CD4-positive, alpha-beta memory T cell (primary cell): ENCODE measurements at regions not wholly inside any gene's neighbourhood (a gene's known extent, or its start where the extent isn't known, plus 50 kb on each side); places are given as distances from the start of the nearest gene placed in this dataset.
"Not testable (repeated sequence)": the region's sequence is repeated elsewhere in the genome, so short reads cannot be mapped to it uniquely, and the experiment has no call there.

Experiments used
- CTCF ChIA-PET: fragments of 350-600 bp; sonication (Branson Sonifier 250); formaldehyde crosslinking; loops from one replicate; lab custom pipeline; 2021; ENCODE audit warnings: inconsistent platforms; ENCODE audit not compliant: partially characterized antibody; lab: Charles Lee
- POLR2A ChIA-PET: fragments of 350-600 bp; sonication (Branson Sonifier 250); formaldehyde crosslinking; loops from one replicate; lab custom pipeline; 2021; ENCODE audit not compliant: partially characterized antibody; lab: Charles Lee
- DNase-seq, 5 donors: peaks; one replicate each; pipeline versions ENCODE4 v3.0.0 to v3.0.0-alpha.2; 2020 to 2022; ENCODE audit warnings: mixed read lengths in 1 of 5
- H3K27ac ChIP-seq: one replicate; pipeline ENCODE4 v1.7.0; 2013; ENCODE audit warnings: low read depth, low read length
- H3K27me3 ChIP-seq: 2 replicates; pipeline ENCODE4 v1.7.0; 2013; ENCODE audit warnings: mild to moderate bottlenecking, low read length, moderate library complexity; ENCODE audit not compliant: insufficient read depth
- H3K36me3 ChIP-seq: 2 replicates; pipeline ENCODE4 v1.7.0; 2013; ENCODE audit warnings: mild to moderate bottlenecking, low read length, moderate library complexity; ENCODE audit not compliant: insufficient read depth
- H3K4me1 ChIP-seq: 2 replicates; pipeline ENCODE4 v1.7.0; 2013; ENCODE audit warnings: mild to moderate bottlenecking, low read length, moderate library complexity; ENCODE audit not compliant: insufficient read depth
- H3K4me3 ChIP-seq, 2 donors: one replicate each; pipeline ENCODE4 v1.7.0; 2013; ENCODE audit warnings: low read length in 2 of 2, mild to moderate bottlenecking in 1 of 2
- H3K9me3 ChIP-seq, 2 donors: one replicate each; pipeline ENCODE4 v1.7.0; 2013; ENCODE audit warnings: low read length in 2 of 2, control low read depth in 1 of 2; ENCODE audit not compliant: control insufficient read depth in 1 of 2
- H3K27ac Mint-ChIP-seq, 7 donors: one replicate each; pipeline ENCODE4 v1.8.0; 2020 to 2021; ENCODE audit warnings: mixed read lengths in 7 of 7, mild to moderate bottlenecking in 6 of 7, inconsistent platforms in 3 of 7, moderate library complexity in 3 of 7
- H3K27me3 Mint-ChIP-seq, 2 donors: one replicate each; pipeline ENCODE4 v1.8.0; 2020 to 2021; ENCODE audit warnings: mixed read lengths in 2 of 2
- H3K36me3 Mint-ChIP-seq, 2 donors: one replicate each; pipeline ENCODE4 v1.8.0; 2020 to 2021; ENCODE audit warnings: mixed read lengths in 2 of 2, inconsistent platforms in 1 of 2, mild to moderate bottlenecking in 1 of 2
- H3K4me1 Mint-ChIP-seq, 4 donors: one replicate each; pipeline ENCODE4 v1.8.0; 2020 to 2021; ENCODE audit warnings: mixed read lengths in 4 of 4, mild to moderate bottlenecking in 1 of 4
- H3K4me3 Mint-ChIP-seq, 8 donors: one replicate each; pipeline ENCODE4 v1.8.0; 2020 to 2021; ENCODE audit warnings: mixed read lengths in 8 of 8, mild to moderate bottlenecking in 7 of 8, moderate library complexity in 6 of 8, inconsistent platforms in 3 of 8
- H3K9me3 Mint-ChIP-seq, 8 donors: one replicate each; pipeline ENCODE4 v1.8.0; 2020 to 2021; ENCODE audit warnings: mixed read lengths in 8 of 8, mild to moderate bottlenecking in 5 of 8, inconsistent platforms in 3 of 8, moderate library complexity in 1 of 8
- intact Hi-C: fragments of 100-400 bp; cut with micrococcal nuclease; formaldehyde crosslinking; loops from one replicate; pipeline ENCODE4 v1.15.1; 2023

- H3K4me1 Mint-ChIP-seq = peaks cover 0 to 7% (median 4%) of the 10 kb centered on the region in 4 donors
- peak overlapping the region in 1 of 8 donors; percentile 14 for H3K4me3 Mint-ChIP-seq
- no peak overlapping the region for H3K27ac Mint-ChIP-seq
- H3K27me3 Mint-ChIP-seq = peaks cover 14 to 16% of the 10 kb centered on the region in 2 donors
- Histone ChIP-seq H3K36me3 (no peaks in the 10 kb centered on the region), H3K4me3 (no peak overlapping the region), H3K27ac (no peak overlapping the region), H3K4me1 (no peaks in the 10 kb centered on the region), H3K9me3 (no peaks in the 10 kb centered on the region), H3K27me3 (no peaks in the 10 kb centered on the region)
- no peaks in the 10 kb centered on the region for H3K36me3 Mint-ChIP-seq
- peaks cover 0 to 1% (median 0%) of the 10 kb centered on the region in 8 donors for H3K9me3 Mint-ChIP-seq
- intact Hi-C loops = loop anchor here (1.0 to 5.0 kb wide), 2 partner anchors 325 to 618 kb away; no protein-coding TSS in a partner anchor
- CTCF ChIA-PET = interaction anchor here (0.6 to 1.7 kb wide), 4 partner anchors 11 to 1039 kb away, joined by 3 to 6 read pairs (median 4); no protein-coding TSS in a partner anchor
- POLR2A ChIA-PET = no interaction called here
- DNase-seq = peak in 4 of 5 donors; percentile 16 to 32 (median 20)
Measured at GRCh38 chr3:98657457-98657856, 64.0 kb upstream of the CPOX start.

DNA sequence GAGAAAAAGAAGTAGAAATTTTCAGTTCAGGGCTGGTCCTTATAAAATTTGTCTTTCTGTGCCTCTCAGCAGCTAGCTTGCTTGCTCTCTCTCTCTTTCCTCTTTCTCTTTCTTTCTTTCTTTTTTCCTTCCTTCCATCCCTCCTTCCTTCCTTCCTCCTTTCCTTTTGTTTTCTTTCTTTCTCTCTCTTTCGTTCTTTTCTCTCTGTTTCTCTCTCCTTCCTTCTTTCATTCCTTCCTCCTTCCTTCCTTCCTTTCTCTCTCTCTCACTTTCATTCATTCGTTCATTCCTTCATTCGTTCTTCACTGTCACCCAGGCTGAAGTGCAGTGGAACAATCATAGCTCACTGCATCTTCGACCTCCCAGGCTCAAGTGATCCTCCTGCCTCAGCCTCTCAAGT is 69.3 kb upstream of the CPOX start:
- Histone ChIP-seq H3K4me3 (no peak overlapping the region), H3K4me1 (no peaks in the 10 kb centered on the region), H3K9me3 (no peaks in the 10 kb centered on the region), H3K27me3 (no peaks in the 10 kb centered on the region), H3K27ac (no peak overlapping the region), H3K36me3 (no peaks in the 10 kb centered on the region)
- Mint-ChIP-seq H3K27me3 (peaks cover 18 to 20% of the 10 kb centered on the region in 2 donors), H3K4me3 (no peak overlapping the region), H3K36me3 (no peaks in the 10 kb centered on the region), H3K27ac (no peak overlapping the region), H3K9me3 (peaks cover 0 to 3% (median 0%) of the 10 kb centered on the region in 8 donors), H3K4me1 (peaks cover 0 to 2% (median 2%) of the 10 kb centered on the region in 4 donors)
- intact Hi-C loops = no loop called here
- ChIA-PET CTCF (no interaction called here), POLR2A (no interaction called here)
- no peak for DNase-seq

GRCh38 chr3:98670020-98670419 is 76.6 kb upstream of the CPOX start:
- no peak overlapping the region for H3K4me3 ChIP-seq
- no peaks in the 10 kb centered on the region for H3K36me3 ChIP-seq
- H3K4me1 Mint-ChIP-seq = no peaks in the 10 kb centered on the region
- H3K9me3 Mint-ChIP-seq = peaks cover 0 to 3% (median 0%) of the 10 kb centered on the region in 8 donors
- no peaks in the 10 kb centered on the region for H3K9me3 ChIP-seq
- POLR2A ChIA-PET = no interaction called here
- peaks cover 4% of the 10 kb centered on the region in 2 donors for H3K27me3 Mint-ChIP-seq
- no peaks in the 10 kb centered on the region for H3K27me3 ChIP-seq
- DNase-seq = no peak
- no peak overlapping the region for H3K4me3 Mint-ChIP-seq
- no peak overlapping the region for H3K27ac Mint-ChIP-seq
- no peaks in the 10 kb centered on the region for H3K4me1 ChIP-seq
- CTCF ChIA-PET = no interaction called here
- no peaks in the 10 kb centered on the region for H3K36me3 Mint-ChIP-seq
- H3K27ac ChIP-seq = no peak overlapping the region
- intact Hi-C loops = no loop called here

DNA sequence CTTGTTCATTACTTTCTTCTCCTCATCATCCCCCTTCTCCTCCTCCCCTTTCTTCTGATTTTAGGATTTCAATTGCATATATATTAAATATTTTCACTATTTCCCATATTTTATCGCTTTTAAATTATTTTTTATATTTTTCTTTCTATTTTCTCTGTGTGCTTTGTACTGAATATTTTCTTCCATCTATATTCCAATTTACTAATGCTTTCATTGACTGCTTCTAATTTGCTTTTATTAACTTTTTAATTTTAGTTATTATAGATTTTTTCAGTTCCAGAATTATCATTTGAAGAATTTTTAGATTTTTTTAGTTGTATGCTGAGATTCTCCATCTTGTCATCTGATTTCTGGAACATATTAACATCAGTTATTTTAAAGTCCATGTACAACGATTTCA is 83.2 kb upstream of the ST3GAL6 start:
- no peaks in the 10 kb centered on the region for H3K27me3 ChIP-seq
- no peak overlapping the region for H3K27ac ChIP-seq
- Mint-ChIP-seq H3K9me3 (peaks cover 0 to 7% (median 0%) of the 10 kb centered on the region in 8 donors), H3K27ac (no peak overlapping the region), H3K27me3 (peaks cover 0 to 3% of the 10 kb centered on the region in 2 donors), H3K4me3 (no peak overlapping the region), H3K36me3 (no peaks in the 10 kb centered on the region), H3K4me1 (no peaks in the 10 kb centered on the region)
- H3K9me3 ChIP-seq = no peaks in the 10 kb centered on the region
- CTCF ChIA-PET = no interaction called here
- H3K4me1 ChIP-seq = no peaks in the 10 kb centered on the region
- no peaks in the 10 kb centered on the region for H3K36me3 ChIP-seq
- intact Hi-C loops = no loop called here
- POLR2A ChIA-PET = no interaction called here
- no peak overlapping the region for H3K4me3 ChIP-seq
- DNase-seq = no peak

DNA sequence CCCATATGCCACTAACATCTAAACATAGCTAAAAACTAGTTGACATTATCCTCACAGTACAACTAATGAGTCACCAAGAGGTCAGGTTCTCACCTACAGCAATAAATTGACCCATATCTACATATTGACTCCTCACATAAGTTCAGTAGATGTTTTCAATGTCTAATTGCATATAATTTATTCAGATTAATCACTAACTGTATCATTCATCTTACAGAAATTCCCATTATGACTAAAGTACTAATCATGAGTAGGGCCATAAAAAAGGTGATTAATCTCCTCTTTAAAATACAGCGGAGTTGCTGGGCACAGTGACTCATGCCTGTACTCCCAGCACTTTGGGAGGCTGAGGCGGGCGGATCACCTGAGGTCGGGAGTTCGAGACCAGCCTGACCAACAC is 82.4 kb upstream of the ST3GAL6 start:
- H3K4me1 Mint-ChIP-seq = no peaks in the 10 kb centered on the region
- ChIA-PET POLR2A (no interaction called here), CTCF (no interaction called here)
- Histone ChIP-seq H3K4me1 (no peaks in the 10 kb centered on the region), H3K9me3 (no peaks in the 10 kb centered on the region), H3K27me3 (no peaks in the 10 kb centered on the region), H3K27ac (no peak overlapping the region), H3K36me3 (no peaks in the 10 kb centered on the region), H3K4me3 (no peak overlapping the region)
- no peak overlapping the region for H3K27ac Mint-ChIP-seq
- H3K4me3 Mint-ChIP-seq = no peak overlapping the region
- peaks cover 0 to 3% of the 10 kb centered on the region in 2 donors for H3K27me3 Mint-ChIP-seq
- intact Hi-C loops = no loop called here
- H3K9me3 Mint-ChIP-seq = peaks cover 0 to 4% (median 0%) of the 10 kb centered on the region in 8 donors
- DNase-seq = no peak
- H3K36me3 Mint-ChIP-seq = no peaks in the 10 kb centered on the region

DNA sequence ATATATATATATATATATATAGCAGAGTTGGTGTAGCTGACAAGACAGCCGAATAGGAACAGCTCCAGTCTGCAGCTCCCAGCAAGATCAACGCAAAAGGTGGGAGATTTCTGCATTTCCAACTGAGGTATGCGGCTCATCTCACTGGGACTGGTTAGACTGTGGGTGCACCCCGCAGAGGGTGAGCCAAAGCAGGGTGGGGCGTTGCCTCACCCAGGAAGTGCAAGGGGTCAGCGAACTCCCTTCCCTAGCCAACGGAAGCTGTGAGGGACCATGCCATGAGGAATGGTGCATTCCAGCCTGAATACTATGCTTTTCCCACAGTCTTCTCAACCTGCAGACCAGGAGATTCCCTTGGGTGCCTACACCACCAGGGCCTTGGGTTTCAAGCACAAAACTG is 81.7 kb upstream of the ST3GAL6 start:
- ChIA-PET POLR2A (no interaction called here), CTCF (interaction anchor here (1.2 kb wide), 1 partner anchor 9 kb away, joined by 5 read pairs; no protein-coding TSS in a partner anchor)
- Mint-ChIP-seq H3K4me3 (no peak overlapping the region), H3K27ac (no peak overlapping the region), H3K9me3 (peaks cover 0 to 6% (median 1%) of the 10 kb centered on the region in 8 donors), H3K4me1 (no peaks in the 10 kb centered on the region), H3K36me3 (no peaks in the 10 kb centered on the region), H3K27me3 (peaks cover 0 to 3% of the 10 kb centered on the region in 2 donors)
- H3K27ac ChIP-seq = no peak overlapping the region
- intact Hi-C loops = no loop called here
- no peaks in the 10 kb centered on the region for H3K4me1 ChIP-seq
- no peaks in the 10 kb centered on the region for H3K36me3 ChIP-seq
- H3K9me3 ChIP-seq = no peaks in the 10 kb centered on the region
- no peak for DNase-seq
- no peaks in the 10 kb centered on the region for H3K27me3 ChIP-seq
- no peak overlapping the region for H3K4me3 ChIP-seq

DNA sequence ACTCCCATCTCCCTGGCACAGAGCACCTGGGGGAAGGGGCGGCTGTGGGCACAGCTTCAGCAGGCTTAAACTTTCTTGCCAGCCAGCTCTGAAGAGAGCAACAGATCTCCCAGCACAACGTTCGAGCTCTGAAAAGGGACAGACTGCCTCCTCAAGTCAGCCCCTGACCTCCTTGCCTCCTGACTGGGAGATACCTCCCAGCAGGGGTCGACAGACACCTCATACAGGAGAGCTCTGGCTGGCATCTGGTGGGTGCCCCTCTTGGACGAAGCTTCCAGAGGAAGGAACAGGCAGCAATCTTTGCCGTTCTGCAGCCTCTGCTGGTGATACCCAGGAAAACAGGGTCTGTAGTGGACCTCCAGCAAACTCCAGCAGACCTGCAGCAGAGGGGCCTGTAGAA is 80.7 kb upstream of the ST3GAL6 start:
- DNase-seq, H3K27ac Mint-ChIP-seq, H3K4me1 Mint-ChIP-seq, H3K4me1 ChIP-seq, H3K4me3 Mint-ChIP-seq, H3K36me3 Mint-ChIP-seq, H3K27me3 Mint-ChIP-seq, H3K9me3 ChIP-seq, H3K27me3 ChIP-seq, H3K36me3 ChIP-seq, H3K27ac ChIP-seq, intact Hi-C loops, H3K9me3 Mint-ChIP-seq, POLR2A ChIA-PET, H3K4me3 ChIP-seq: not testable (repeated sequence)
- CTCF ChIA-PET = interaction anchor here (1.2 kb wide), 1 partner anchor 8 kb away, joined by 5 read pairs; no protein-coding TSS in a partner anchor
